Astrocyte (in vitro differentiated cells and primary cell): ENCODE measurements at regions not wholly inside any gene's neighbourhood (a gene's known extent, or its start where the extent isn't known, plus 50 kb on each side); places are given as distances from the start of the nearest gene placed in this dataset.

Experiments
- EZH2 ChIP-seq: IDR thresholded peaks from 2 replicates; pipeline ENCODE4 v1.6.1; 2012; ENCODE audit warnings: mild to moderate bottlenecking, low read length, inconsistent platforms; ENCODE audit not compliant: insufficient read depth
- TF ChIP-seq, protein P1 (sequence below): IDR thresholded peaks from 2 replicates; pipeline ENCODE4 v1.5.1; 2011; ENCODE audit warnings: low read depth, mild to moderate bottlenecking, inconsistent platforms, low read length, moderate library complexity; ENCODE audit not compliant: insufficient read depth

DNA sequence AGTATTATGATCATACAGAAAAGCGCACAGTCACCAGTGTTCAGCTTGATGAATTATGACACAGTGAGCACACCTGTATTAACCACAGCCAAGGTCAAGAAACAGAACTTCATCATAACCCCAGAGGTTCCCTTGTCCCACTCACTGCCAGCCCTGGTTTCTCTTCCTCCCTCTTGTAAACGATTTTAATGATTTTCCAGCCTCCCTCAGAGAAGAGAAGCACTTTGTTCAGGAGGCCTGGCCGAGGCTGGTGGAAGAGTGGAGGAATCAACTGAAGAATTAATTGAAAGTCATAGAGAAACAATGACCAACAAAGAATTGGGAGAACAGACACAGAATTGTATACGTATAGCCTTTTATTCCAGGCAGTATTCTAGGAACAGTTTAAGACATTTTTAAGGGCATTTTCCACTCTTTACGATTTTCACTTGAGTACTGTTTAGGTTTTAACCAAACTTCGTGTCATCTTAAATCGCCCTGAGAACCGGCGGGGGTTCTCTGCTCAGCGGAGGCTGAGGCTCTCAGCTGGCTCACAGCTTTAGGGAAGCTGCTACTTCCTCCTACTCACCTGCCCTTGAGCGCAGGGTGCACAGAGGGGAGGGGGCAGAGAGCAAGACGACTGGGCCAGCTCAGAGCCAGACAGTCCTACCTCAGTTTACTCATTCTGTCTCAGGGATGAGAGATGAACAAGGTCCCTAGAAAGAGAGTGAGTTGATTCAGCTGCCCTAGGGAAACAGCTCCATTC, 108.6 kb downstream of the AKAP11 start:
- TF ChIP-seq, protein P1, sequence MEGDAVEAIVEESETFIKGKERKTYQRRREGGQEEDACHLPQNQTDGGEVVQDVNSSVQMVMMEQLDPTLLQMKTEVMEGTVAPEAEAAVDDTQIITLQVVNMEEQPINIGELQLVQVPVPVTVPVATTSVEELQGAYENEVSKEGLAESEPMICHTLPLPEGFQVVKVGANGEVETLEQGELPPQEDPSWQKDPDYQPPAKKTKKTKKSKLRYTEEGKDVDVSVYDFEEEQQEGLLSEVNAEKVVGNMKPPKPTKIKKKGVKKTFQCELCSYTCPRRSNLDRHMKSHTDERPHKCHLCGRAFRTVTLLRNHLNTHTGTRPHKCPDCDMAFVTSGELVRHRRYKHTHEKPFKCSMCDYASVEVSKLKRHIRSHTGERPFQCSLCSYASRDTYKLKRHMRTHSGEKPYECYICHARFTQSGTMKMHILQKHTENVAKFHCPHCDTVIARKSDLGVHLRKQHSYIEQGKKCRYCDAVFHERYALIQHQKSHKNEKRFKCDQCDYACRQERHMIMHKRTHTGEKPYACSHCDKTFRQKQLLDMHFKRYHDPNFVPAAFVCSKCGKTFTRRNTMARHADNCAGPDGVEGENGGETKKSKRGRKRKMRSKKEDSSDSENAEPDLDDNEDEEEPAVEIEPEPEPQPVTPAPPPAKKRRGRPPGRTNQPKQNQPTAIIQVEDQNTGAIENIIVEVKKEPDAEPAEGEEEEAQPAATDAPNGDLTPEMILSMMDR: no peak
- no peak for TF ChIP-seq EZH2
